OCI-LY3 (cell line): ENCODE measurements at regions not wholly inside any gene's neighbourhood (a gene's known extent, or its start where the extent isn't known, plus 50 kb on each side); places are given as distances from the start of the nearest gene placed in this dataset.

Experiments
- H2AFZ ChIP-seq: fragments of 200-600, 300-600 bp; shearing (Covaris generic); 2 replicates; pipeline ENCODE4 v1.6.0; 2014; ENCODE audit warnings: antibody characterized with exemption, low read depth, low read length
- H3K27ac ChIP-seq: fragments of 200-600, 300-600 bp; sonication (generic); 2 replicates; pipeline ENCODE4 v1.5.1; 2014; ENCODE audit warnings: mild to moderate bottlenecking, low read length, moderate library complexity, mixed read lengths
- H3K27me3 ChIP-seq: fragments of 200-600, 300-600 bp; sonication (generic); 2 replicates; pipeline ENCODE4 v1.6.1; 2014; ENCODE audit warnings: low read depth, low read length, mixed read lengths
- H3K36me3 ChIP-seq: fragments of 200-600, 300-600 bp; sonication (generic); replicated peaks from 2 replicates; pipeline ENCODE3; 2014; ENCODE audit warnings: low read depth, low read length, mixed read lengths
- H3K4me1 ChIP-seq: fragments of 300-600, 200-600 bp; sonication (generic); 2 replicates; pipeline ENCODE4 v1.6.1; 2014; ENCODE audit warnings: low read length, mixed read lengths
- H3K4me2 ChIP-seq: fragments of 200-600, 300-600 bp; sonication (generic); 2 replicates; pipeline ENCODE4 v1.6.1; 2014; ENCODE audit warnings: low read length, mixed read lengths
- H3K4me3 ChIP-seq: fragments of 300-600, 200-600 bp; sonication (generic); 2 replicates; pipeline ENCODE4 v1.5.1; 2014; ENCODE audit warnings: antibody characterized with exemption, mild to moderate bottlenecking, low read length, moderate library complexity
- H3K79me2 ChIP-seq: fragments of 300-600, 200-600 bp; shearing (Covaris generic); 2 replicates; pipeline ENCODE4 v1.6.1; 2014; ENCODE audit warnings: mild to moderate bottlenecking, low read length, mixed read lengths
- H3K9ac ChIP-seq: fragments of 300-600, 200-600 bp; shearing (Covaris generic); 2 replicates; pipeline ENCODE4 v1.6.0; 2014; ENCODE audit warnings: mild to moderate bottlenecking, low read length, moderate library complexity
- H3K9me3 ChIP-seq: fragments of 200-600, 300-600 bp; shearing (Covaris generic); 2 replicates; pipeline ENCODE4 v1.6.1; 2014; ENCODE audit warnings: low read length, mixed read lengths; ENCODE audit not compliant: insufficient read depth
- H4K20me1 ChIP-seq: fragments of 200-600, 300-600 bp; sonication (generic); 2 replicates; pipeline ENCODE4 v1.6.1; 2016; ENCODE audit warnings: low read length, mixed read lengths; ENCODE audit not compliant: insufficient read depth
- CTCF ChIP-seq: fragments of 200-600, 300-600 bp; sonication (generic); IDR thresholded peaks from 2 replicates; pipeline ENCODE4 v1.5.1; 2014; ENCODE audit warnings: antibody characterized with exemption, low read length, low read depth
- EZH2phosphoT487 ChIP-seq: fragments of 200-600 bp; shearing (Covaris generic); IDR thresholded peaks from 2 replicates; pipeline ENCODE4 v1.6.1; 2018; ENCODE audit warnings: antibody characterized with exemption, mixed run types, low read depth

- H2AFZ ChIP-seq: no peak overlapping the region
- no peak overlapping the region for H3K4me3 ChIP-seq
- no peak overlapping the region for H3K27ac ChIP-seq
- H3K4me2 ChIP-seq: no peak overlapping the region
- no peaks in the 10 kb centered on the region for H3K9me3 ChIP-seq
- H3K9ac ChIP-seq: no peak overlapping the region
- no peaks in the 10 kb centered on the region for H3K36me3 ChIP-seq
- no peaks in the 10 kb centered on the region for H4K20me1 ChIP-seq
- H3K79me2 ChIP-seq: no peaks in the 10 kb centered on the region
- TF ChIP-seq CTCF (no peak), EZH2phosphoT487 (no peak)
- no peaks in the 10 kb centered on the region for H3K4me1 ChIP-seq
- H3K27me3 ChIP-seq: no peaks in the 10 kb centered on the region
Measured at GRCh38 chr21:28380241-28380640, 612.4 kb downstream of the LTN1 start.

GRCh38 chr21:28378026-28378425 lies 614.7 kb downstream of the LTN1 start:
- no peaks in the 10 kb centered on the region for H3K79me2 ChIP-seq
- no peaks in the 10 kb centered on the region for H3K4me1 ChIP-seq
- H3K4me3 ChIP-seq: no peak overlapping the region
- TF ChIP-seq EZH2phosphoT487: no peak
- no peak for TF ChIP-seq CTCF
- H2AFZ ChIP-seq: no peak overlapping the region
- no peak overlapping the region for H3K27ac ChIP-seq
- no peaks in the 10 kb centered on the region for H4K20me1 ChIP-seq
- no peaks in the 10 kb centered on the region for H3K27me3 ChIP-seq
- no peaks in the 10 kb centered on the region for H3K36me3 ChIP-seq
- H3K9ac ChIP-seq: no peak overlapping the region
- no peak overlapping the region for H3K4me2 ChIP-seq
- H3K9me3 ChIP-seq: no peaks in the 10 kb centered on the region

GRCh38 chr21:28375708-28376385 lies 616.8 kb downstream of the LTN1 start:
- no peak for TF ChIP-seq CTCF
- no peak for TF ChIP-seq EZH2phosphoT487
- Histone ChIP-seq H3K4me1 (no peaks in the 10 kb centered on the region), H3K36me3 (no peaks in the 10 kb centered on the region), H3K27ac (no peak overlapping the region), H3K4me3 (no peak overlapping the region), H3K4me2 (no peak overlapping the region), H3K9ac (no peak overlapping the region), H3K27me3 (no peaks in the 10 kb centered on the region), H3K9me3 (no peaks in the 10 kb centered on the region), H2AFZ (no peak overlapping the region), H4K20me1 (no peaks in the 10 kb centered on the region), H3K79me2 (no peaks in the 10 kb centered on the region)

GRCh38 chr21:28374881-28375280 lies 617.8 kb downstream of the LTN1 start:
- H3K36me3 ChIP-seq: no peaks in the 10 kb centered on the region
- no peaks in the 10 kb centered on the region for H3K79me2 ChIP-seq
- no peaks in the 10 kb centered on the region for H3K4me1 ChIP-seq
- TF ChIP-seq EZH2phosphoT487: no peak
- TF ChIP-seq CTCF: no peak
- no peaks in the 10 kb centered on the region for H4K20me1 ChIP-seq
- H3K4me3 ChIP-seq: no peak overlapping the region
- no peaks in the 10 kb centered on the region for H3K27me3 ChIP-seq
- H3K4me2 ChIP-seq: no peak overlapping the region
- H3K9ac ChIP-seq: no peak overlapping the region
- H2AFZ ChIP-seq: no peak overlapping the region
- no peaks in the 10 kb centered on the region for H3K9me3 ChIP-seq
- no peak overlapping the region for H3K27ac ChIP-seq
